H1 (cell line): ENCODE measurements at regions not wholly inside any gene's neighbourhood (a gene's known extent, or its start where the extent isn't known, plus 50 kb on each side); places are given as distances from the start of the nearest gene placed in this dataset.

Experiments used
- CHD7 ChIP-seq: fragments of 300-600 bp; sonication (generic); IDR thresholded peaks from 2 replicates; pipeline ENCODE4 v1.7.1; 2012; ENCODE audit warnings: low read length, moderate library complexity, mild to moderate bottlenecking, inconsistent platforms; ENCODE audit not compliant: insufficient replicate concordance
- HDAC6 ChIP-seq: IDR thresholded peaks from one replicate; pipeline ENCODE4 v1.7.1; 2012; ENCODE audit warnings: low read depth, mild to moderate bottlenecking, inconsistent platforms, low read length, moderate library complexity

GRCh38 chr10:61319386-61320256 is 133.6 kb downstream of the TMEM26 start (continued):
- TF ChIP-seq CHD7: no peak
- no peak for TF ChIP-seq HDAC6
- TF ChIP-seq, all 59 proteins: peak for 0
